Activated T-cell treated with anti-CD3 and anti-CD28 coated beads for 48 hours (primary cell): ENCODE measurements at regions not wholly inside any gene's neighbourhood (a gene's known extent, or its start where the extent isn't known, plus 50 kb on each side); places are given as distances from the start of the nearest gene placed in this dataset.

ENCODE experiments used
- DNase-seq: peaks from one replicate; pipeline ENCODE4 v3.0.0-alpha.2; 2020; ENCODE audit warnings: low read depth

- no peak for DNase-seq
Observed at GRCh38 chr17:71919186-71919585, 201.6 kb upstream of the SOX9 start.

- DNase-seq = no peak
Observed at GRCh38 chr17:71919896-71920295, 200.9 kb upstream of the SOX9 start.

- no peak for DNase-seq
Observed at GRCh38 chr17:71921796-71922195, 199.0 kb upstream of the SOX9 start.

- DNase-seq = no peak
Observed at GRCh38 chr17:71922439-71922838, 198.4 kb upstream of the SOX9 start.

- DNase-seq = no peak
Observed at GRCh38 chr17:71926746-71927398, 193.9 kb upstream of the SOX9 start.

GRCh38 chr17:71933306-71933705, 187.5 kb upstream of the SOX9 start:
- DNase-seq = no peak

- DNase-seq = no peak
Observed at GRCh38 chr17:71934520-71934919, 186.3 kb upstream of the SOX9 start.

GRCh38 chr17:71935341-71935740, 185.5 kb upstream of the SOX9 start:
- no peak for DNase-seq

- no peak for DNase-seq
Observed at GRCh38 chr17:71936977-71937376, 183.8 kb upstream of the SOX9 start.

- no peak for DNase-seq
Observed at GRCh38 chr17:71937914-71938313, 182.9 kb upstream of the SOX9 start.

GRCh38 chr17:71938340-71939010, 182.3 kb upstream of the SOX9 start:
- DNase-seq = no peak

GRCh38 chr17:71941920-71942319, 178.9 kb upstream of the SOX9 start:
- no peak for DNase-seq

GRCh38 chr17:71942626-71943025, 178.2 kb upstream of the SOX9 start:
- no peak for DNase-seq

GRCh38 chr17:71948703-71949422, 172.0 kb upstream of the SOX9 start:
- no peak for DNase-seq

GRCh38 chr17:71959154-71959553, 161.7 kb upstream of the SOX9 start:
- no peak for DNase-seq

GRCh38 chr17:71963351-71963750, 157.5 kb upstream of the SOX9 start:
- no peak for DNase-seq

GRCh38 chr17:71963791-71964190, 157.0 kb upstream of the SOX9 start:
- DNase-seq = no peak

- no peak for DNase-seq
Observed at GRCh38 chr17:71964559-71964958, 156.3 kb upstream of the SOX9 start.

GRCh38 chr17:71966055-71966454, 154.8 kb upstream of the SOX9 start:
- DNase-seq = no peak

- no peak for DNase-seq
Observed at GRCh38 chr17:71966459-71967313, 154.1 kb upstream of the SOX9 start.

GRCh38 chr17:71969500-71969899, 151.3 kb upstream of the SOX9 start:
- no peak for DNase-seq

GRCh38 chr17:71970312-71970711, 150.5 kb upstream of the SOX9 start:
- DNase-seq = no peak
